Right lobe of liver (tissue), 4 donors: ENCODE measurements at regions not wholly inside any gene's neighbourhood (a gene's known extent, or its start where the extent isn't known, plus 50 kb on each side); places are given as distances from the start of the nearest gene placed in this dataset.

Experiments used
- POLR2A ChIP-seq: fragments of 450-650 bp; IDR thresholded peaks from one replicate; pipeline ENCODE4 v1.6.1; 2017; ENCODE audit warnings: antibody characterized with exemption, mild to moderate bottlenecking
- TF ChIP-seq, protein P1 (sequence below), 4 donors: fragments of 200-600 bp in 3 of 4; fragments of 450-650 bp in 1 of 4; IDR thresholded peaks; one replicate each; pipeline versions ENCODE4 v1.5.1 to v1.8.0; 2016 to 2022; ENCODE audit warnings: antibody characterized with exemption in 4 of 4, mild to moderate bottlenecking in 2 of 4
- donor health status: DM: no; HTN: no; CAD: no.
- donor health status: DM: no; HTN: no; CAD: no.
- donor health status: DM: no; HTN: yes; CAD: no.

DNA sequence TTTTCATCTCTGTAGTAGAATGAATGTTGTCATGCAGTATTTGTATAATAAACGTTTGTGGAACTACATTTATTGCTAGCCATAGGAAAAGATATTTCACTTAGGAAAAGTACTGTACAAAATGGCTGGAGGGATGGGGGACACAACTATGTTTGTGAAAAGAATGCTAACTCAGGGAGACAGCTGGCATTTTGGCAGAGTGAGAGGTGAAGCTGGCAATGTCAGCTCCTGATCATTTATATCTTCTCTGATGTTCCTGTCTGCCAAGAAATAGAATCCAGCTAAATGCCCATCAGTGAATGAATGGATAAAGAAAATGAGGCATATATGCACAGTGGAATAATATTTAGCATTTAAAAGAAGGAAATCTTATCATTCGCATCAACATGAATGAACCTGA is 313.0 kb upstream of the IRAK1BP1 start:
- TF ChIP-seq, protein P1, sequence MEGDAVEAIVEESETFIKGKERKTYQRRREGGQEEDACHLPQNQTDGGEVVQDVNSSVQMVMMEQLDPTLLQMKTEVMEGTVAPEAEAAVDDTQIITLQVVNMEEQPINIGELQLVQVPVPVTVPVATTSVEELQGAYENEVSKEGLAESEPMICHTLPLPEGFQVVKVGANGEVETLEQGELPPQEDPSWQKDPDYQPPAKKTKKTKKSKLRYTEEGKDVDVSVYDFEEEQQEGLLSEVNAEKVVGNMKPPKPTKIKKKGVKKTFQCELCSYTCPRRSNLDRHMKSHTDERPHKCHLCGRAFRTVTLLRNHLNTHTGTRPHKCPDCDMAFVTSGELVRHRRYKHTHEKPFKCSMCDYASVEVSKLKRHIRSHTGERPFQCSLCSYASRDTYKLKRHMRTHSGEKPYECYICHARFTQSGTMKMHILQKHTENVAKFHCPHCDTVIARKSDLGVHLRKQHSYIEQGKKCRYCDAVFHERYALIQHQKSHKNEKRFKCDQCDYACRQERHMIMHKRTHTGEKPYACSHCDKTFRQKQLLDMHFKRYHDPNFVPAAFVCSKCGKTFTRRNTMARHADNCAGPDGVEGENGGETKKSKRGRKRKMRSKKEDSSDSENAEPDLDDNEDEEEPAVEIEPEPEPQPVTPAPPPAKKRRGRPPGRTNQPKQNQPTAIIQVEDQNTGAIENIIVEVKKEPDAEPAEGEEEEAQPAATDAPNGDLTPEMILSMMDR (IDR thresholded peaks at IDR 0.05), result no peak
- no peak for TF ChIP-seq POLR2A
